ENCODE measurements at regions not wholly inside any gene's neighbourhood (a gene's known extent, or its start where the extent isn't known, plus 50 kb on each side); places are given as distances from the start of the nearest gene placed in this dataset.

DNA sequence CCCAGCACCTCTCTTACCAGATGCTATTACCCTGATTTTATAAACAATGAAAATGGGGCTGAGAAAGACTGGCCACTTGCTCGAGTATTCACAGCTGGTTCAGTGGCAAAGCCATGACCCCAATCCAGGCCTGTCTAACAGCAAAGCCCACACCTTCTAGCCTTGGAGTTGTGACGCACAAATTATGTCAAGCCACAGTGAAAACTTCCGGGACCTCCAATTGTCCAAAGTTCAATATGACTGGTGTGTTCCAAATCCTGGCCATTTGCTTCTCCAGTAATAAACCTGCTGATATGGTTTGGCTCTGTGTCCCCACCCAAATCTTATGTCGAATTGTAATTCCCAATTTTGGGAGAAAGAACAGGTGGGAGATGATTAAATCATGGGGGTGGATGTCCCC is 64.7 kb upstream of the RIOK3 start:
- no peak for DNase-seq

DNA sequence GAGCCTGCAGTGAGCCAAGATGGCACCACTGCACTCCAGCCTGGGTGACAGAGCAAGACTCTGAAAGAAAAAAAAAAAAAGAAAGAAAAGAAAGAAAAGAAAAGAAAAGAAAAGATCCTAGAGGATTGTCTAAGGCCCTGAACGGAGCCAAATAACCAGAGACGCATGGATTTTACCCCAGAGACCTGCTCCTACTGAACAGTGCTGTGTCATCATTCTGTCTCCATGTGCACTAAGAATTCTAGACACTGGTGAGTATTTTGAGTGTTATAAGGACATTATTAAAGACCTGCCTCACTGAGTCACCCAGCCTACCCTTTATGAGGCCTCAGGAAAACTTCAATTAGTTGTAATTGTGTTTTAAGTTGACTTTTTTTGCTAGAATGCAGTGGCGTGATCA is 61.9 kb upstream of the RIOK3 start:
- no peak for DNase-seq

DNA sequence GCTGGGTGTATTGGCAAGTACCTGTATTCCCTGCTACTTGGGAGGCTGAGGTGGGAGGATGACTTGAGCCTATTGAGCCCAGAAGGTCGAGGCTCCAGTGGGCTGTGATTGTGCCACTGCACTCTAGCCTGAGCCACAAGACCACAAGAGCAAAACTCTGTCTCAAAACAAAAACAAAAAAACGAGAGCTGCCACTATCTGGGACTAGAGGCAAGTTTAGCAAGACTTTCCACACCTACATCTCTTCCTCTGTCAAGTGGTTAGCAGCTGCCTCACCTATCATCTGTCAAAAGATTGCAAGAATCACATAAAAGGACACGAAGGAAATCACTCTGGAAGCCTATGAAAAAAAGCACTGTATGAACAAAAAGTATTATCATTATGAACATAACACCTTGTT is 55.2 kb upstream of the RIOK3 start:
- no peak for DNase-seq

- DNase-seq, result no peak
These were observed 54.7 kb upstream of the RIOK3 start for GRCh38 chr18:23398401-23398800.

GRCh38 chr18:23399067-23399466 is 54.0 kb upstream of the RIOK3 start:
- no peak for DNase-seq

DNA sequence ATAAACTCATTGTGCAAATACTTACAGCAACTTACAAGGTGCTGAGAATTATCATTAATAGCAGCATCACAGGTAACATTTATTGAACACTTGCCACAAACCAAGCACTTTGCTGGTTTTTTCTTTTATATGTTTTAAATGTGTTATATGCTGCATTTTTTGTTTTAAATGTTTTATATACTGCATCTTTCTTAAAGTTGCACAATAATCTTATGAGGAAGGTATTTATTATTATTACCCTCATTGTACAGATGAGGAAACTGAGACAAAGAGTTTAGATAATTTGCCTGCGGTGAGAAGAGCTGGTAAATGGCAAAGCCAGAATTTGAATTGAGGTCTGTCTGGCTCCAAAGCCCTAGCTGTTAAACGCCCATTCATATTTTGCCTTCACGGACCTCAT is 52.2 kb upstream of the RIOK3 start:
- DNase-seq, result no peak

DNA sequence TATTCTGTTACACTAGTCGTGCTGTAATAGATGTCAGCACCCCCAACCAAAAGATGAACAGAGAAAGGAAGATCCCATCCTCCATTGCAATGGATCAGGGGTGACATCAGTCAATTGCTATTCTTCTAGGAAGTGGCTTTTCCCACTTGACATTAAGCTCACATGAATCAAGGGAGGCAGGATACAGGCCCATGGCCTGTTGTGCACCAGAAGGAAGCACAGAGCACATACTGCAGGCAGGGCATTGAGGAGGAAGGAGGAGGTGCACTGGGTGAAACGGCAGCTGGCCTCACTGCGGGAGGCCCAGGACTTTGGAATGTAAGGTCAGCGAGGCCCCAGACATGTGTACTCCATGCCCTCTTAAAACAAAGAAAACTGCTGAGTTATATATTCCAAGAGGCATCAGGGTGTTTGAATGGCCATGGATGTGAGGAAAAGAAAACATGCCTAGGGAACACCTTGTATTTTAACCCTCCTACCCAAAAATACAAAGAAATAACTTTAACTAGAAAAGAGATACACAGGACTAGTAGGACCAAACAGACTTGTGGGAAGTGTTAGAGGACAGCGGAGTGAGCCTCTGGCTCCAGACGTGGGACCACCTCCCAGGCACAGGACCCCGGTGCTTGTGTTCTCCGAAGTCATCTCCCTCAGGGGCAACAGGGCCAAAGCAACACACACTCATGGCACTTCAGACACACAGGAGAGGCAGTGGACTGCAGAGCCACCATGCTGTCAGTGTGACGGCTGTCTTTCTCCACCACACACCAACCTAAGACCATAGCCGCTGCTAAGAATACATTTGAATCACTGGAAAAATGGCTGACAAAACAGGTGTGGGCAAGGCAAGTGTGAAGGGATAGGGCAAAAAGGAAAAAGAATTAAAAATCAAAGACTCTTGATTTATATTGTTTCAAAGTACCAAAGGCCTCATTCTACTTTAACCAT is 51.4 kb upstream of the RIOK3 start:
- DNase-seq, result no peak

Data from NCI-H748 treated with DMSO at 0.1 percent for 48 hours (cell line).